ENCODE measurements at regions not wholly inside any gene's neighbourhood (a gene's known extent, or its start where the extent isn't known, plus 50 kb on each side); places are given as distances from the start of the nearest gene placed in this dataset.

- TF ChIP-seq CTCF (IDR thresholded peaks at IDR 0.05), result no peak
- no peak for TF ChIP-seq POLR2A (IDR thresholded peaks at IDR 0.05)
Measured at GRCh38 chr11:15696069-15696468, 581.3 kb downstream of the INSC start.

All from right lobe of liver (tissue), 4 donors.